HG02759 (cell line): ENCODE measurements at regions not wholly inside any gene's neighbourhood (a gene's known extent, or its start where the extent isn't known, plus 50 kb on each side); places are given as distances from the start of the nearest gene placed in this dataset.
A peak's percentile ranks its signal among the peaks of the same experiment; 100 is the strongest.

ENCODE experiments used
- ATAC-seq: cut with Tn5 transposase; IDR thresholded peaks from one replicate; pipeline ENCODE4 v1.9.1; 2021; ENCODE audit warnings: mild to moderate bottlenecking, moderate library complexity; ENCODE audit not compliant: unreplicated experiment

GRCh38 chr6:144646093-144647056 is 361.2 kb downstream of the UTRN start:
- no peak for ATAC-seq

DNA sequence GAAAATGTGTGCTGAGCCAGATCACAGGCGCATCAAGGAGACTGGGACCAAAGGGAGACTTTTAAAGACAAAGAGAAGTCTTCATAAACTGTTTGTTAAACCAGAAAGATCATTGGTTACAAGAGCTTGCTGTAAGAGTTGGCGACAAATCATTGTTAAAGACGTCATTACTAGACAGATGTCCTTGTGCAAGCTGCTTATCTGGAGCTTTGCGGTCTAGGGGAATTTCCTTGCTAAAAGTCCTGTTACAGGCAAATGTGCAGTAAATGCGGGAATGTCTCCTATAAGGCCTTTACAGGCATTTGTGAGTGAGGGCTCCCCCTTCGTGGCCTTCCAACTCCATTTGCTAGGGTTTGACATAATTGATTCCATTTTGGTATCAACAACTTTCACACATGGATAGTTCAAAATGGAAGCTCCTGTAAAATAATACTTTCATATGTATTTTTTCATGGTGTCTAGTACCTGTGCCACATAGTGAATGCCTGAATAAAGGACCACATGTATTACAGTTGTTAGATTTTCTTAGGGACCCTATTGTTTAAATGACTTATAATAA is 362.4 kb downstream of the UTRN start:
- no peak for ATAC-seq

GRCh38 chr6:144647971-144648651 is 363.0 kb downstream of the UTRN start:
- ATAC-seq, result no peak

DNA sequence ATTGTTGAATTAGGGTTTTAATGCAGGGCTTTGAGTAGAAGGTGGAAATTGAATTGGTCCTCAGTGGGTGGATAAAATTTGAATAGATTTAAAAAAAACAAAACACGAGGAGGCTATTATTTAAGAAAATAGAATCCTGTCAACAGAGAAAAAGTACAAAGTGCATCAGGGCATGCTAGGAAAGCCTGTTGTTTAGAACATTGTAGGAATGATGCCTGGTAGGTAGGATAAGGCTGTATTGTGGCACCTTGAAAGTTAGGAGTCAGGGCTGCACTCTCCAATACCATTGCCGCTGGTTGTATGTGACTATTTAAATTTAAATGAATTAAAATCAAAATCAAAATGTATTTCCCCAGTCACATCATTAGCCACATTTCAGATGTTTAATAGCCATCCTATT is 363.9 kb downstream of the UTRN start:
- ATAC-seq, result no peak

DNA sequence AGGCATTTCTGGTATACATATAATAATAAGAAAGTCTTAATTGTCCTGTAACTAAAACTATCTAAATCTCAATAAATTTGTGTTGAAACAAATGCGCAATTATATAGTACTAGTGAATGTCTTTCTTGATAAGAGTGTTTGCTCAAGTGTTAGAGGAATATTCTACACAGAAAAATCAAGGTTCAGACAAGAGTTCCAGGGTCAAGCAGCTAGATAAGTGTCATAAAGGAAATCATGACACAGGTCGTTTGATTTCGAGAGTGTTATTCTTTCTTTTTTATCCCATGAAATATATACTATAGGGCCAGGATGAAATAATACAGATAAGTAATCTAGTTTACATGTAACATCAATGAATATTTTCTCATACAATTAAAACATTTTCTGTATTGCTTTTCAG is 366.1 kb downstream of the UTRN start:
- ATAC-seq, result no peak

GRCh38 chr6:144652292-144652891 is 367.3 kb downstream of the UTRN start:
- ATAC-seq, result no peak

- ATAC-seq, result peak; percentile 91
Measured at GRCh38 chr6:144653885-144654505, 368.9 kb downstream of the UTRN start.

- peak; percentile 5 for ATAC-seq
Measured at GRCh38 chr6:144654506-144654905, 369.4 kb downstream of the UTRN start.

DNA sequence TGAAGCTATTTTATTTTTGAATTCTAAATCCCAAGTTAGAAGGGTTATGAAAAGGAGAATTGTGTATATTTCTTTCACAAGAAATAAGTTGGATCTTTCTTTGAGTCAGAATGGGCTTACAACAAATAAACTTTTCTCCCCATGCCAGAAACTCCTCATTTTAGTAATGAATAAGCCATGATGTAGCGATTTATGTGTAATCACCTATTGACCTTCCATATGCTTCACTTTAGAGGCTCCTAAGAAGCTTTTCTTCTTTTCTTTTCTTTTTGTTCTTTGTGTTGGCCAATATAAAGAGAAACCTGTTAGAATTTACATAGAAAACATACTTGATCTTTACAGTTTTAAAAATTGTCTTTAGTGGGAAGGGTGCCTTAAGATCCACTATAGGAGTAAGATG is 370.2 kb downstream of the UTRN start:
- no peak for ATAC-seq

- no peak for ATAC-seq
Measured at GRCh38 chr6:144657691-144658090, 372.6 kb downstream of the UTRN start.

DNA sequence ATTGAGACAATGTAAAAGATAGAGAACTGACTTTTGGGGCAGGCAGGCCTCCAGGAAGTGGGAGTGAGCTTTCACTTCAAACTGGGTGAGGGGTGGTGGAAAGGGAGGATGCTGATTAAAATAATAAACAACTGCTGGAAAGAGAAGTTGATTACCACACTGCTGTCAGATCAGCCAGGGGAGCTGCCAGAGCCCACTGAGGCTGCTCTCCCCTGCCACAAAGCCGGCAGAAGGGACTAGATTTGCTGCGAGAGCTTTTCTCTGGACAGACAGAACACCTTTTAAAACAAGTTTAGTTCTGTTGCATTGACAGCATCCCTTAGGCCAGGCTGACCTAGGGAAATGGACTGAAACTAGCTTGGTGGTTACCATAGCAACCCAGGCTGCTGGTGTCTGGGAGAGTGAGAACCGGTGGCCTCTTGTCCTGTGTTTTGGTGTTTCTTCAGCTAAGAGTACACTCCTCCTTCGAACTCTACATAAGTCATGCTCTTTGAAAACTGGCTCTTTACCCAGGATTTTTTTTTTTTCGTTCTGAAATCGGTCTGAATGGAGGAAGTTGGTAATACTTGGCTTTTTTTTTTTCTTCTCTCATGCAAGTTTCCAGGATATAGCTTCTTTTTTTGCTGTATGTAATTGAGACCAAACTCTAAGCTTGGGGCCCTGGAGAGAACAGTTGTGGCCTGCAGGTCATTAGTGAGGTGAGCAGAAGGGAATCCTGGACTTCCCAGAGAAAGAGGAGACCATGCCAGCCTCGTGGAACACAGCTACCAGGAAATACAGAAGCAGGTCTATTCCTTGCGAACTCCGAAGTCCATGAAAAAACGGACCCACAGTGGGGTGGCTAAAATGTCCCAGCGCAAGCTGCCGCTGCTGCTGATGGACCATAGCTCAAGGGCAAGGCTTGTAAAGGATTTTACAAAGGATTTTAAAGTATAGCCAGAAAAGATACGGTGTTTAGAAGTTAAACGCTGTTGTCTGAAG is 374.4 kb downstream of the UTRN start:
- ATAC-seq, result peak; percentile 85

DNA sequence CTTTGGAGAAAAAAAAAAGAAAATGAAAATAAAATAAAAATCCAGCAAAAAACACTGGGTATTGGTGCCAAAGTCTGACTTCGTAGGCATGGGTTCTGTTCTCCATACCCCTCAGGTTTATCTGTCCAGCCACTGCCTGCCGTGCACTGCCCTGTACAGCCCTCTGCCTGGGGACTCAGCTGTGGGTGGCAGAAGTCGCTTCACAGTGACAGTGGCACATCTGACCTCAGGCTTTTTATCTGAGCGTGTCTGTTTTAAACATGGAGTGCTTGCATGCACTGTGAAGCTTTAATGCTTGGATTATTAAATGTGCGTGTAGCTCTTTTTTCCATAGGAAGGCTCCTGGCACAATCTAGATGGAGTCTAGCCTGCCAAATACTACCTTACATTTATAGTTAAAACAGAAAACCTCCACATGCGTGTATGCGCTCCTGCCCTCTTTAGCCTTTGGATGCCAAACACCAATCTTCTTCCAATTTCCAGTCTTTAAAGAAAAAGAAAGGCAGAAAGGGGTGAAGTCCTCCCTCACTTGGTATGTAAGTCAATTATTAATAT is 375.5 kb downstream of the UTRN start:
- ATAC-seq, result no peak

GRCh38 chr6:144661116-144661806 is 376.1 kb downstream of the UTRN start:
- no peak for ATAC-seq

DNA sequence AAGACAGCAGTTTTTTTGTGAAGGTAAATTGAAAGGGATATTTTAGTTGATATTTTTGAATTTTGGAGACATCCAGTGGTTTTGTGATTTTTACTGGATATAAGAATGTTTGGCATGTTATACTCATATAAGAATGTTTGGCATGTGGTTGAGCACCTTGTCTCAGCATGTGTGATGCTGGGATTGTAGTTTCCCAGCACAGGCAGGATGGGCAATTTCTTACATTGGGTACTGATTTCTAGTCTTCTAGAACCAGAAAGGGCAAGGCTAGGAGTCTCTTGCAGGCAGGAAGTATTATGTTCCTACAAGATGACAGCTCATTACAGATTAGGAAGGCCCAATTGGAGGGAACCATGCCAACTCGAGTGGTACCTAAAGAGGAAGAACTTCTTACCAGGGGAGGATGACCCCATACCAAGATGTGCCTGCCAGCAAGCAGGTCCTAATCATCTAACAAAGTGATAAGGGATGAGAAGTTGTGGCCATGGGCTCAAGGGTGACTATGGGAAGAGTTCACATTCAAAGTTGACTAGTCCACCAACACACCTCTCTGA is 377.8 kb downstream of the UTRN start:
- ATAC-seq, result no peak

DNA sequence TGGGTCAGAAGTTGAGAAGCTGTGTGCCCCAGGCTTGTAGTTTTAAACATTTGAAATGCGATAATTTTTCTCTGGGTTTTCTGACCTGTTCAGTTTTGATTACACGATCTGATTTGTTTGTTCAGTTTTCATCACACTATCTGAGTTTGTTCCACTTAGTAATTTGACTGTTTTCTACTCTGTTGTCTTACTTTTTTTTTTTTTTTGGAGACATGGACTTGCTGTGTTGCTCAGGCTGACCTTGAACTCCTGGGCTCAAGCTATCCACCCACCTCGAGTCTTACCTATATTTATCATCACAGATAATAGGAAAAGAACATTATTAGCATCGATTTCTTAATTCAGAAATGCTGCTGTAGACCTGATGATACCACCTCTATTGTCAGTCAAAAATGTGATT is 379.1 kb downstream of the UTRN start:
- no peak for ATAC-seq

DNA sequence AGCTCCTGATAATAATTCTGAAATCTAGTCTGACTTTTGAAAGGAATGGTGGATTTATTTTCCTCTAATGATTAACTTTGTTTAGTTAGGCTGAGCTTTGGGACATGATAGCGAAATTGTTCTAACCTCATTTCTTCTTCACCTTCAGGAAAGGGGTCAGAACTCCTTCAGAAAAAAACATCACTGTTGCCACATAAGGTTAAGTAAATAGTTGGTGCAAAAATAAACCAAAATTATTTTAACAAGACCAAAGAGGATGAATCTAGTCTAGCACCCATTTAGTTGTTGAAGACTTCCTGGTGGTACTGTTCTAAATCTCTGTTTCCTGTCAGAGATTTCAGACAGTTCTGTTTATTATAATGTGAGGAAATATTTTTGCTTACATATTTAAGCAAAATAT is 379.8 kb downstream of the UTRN start:
- no peak for ATAC-seq

DNA sequence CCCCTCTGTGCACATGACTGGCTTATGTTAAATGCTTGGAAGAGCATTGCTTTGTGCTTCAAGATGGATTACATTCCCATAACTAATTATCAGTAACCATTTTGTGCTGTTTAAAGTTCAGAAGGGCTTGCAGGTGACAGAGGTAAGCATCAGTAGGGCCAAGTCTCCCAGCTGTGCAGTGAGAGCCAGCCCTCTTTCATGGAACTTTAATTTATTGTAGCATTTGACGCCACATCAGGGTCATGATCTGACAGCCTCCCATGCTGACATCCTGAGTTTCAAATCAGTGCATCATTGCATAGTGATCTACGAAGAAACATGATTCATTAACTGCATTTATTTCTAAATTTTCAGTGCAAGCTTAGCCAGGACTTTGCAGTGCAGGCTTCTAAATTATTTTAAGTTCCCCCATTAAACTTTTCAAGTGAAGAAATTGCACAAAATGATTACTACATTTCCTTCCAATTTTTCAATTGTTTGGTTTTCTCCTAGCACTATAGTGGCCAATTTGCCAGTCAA is 380.9 kb downstream of the UTRN start:
- no peak for ATAC-seq

DNA sequence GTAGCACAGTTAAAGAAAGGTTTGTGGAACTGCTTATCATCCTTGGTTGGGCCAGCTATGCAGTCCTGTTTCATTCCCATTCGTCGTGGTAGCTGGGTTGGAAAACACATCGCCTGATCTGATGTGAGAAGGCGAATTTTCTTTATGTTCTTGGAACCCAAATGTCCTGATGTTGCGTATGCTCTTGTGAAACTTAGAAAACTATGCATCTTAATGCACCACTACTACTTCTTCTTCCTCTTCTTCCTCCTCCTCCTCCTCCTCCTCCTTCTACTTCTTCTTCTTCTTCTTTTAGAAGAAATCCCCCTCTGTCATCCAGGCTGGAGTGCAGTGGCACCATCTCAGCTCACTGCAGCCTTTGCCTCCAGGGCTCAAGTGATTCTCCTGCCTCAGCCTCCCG is 381.6 kb downstream of the UTRN start:
- no peak for ATAC-seq
